ENCODE measurements at regions not wholly inside any gene's neighbourhood (a gene's known extent, or its start where the extent isn't known, plus 50 kb on each side); places are given as distances from the start of the nearest gene placed in this dataset.

- TF ChIP-seq MAZ (IDR thresholded peaks at IDR 0.05; ENCODE audit: borderline replicate concordance, low read depth, low read length) = no peak
Measured at GRCh38 chr2:133888621-133889219, 320.5 kb upstream of the NCKAP5 start (continued).

- Histone ChIP-seq H4K5ac (ENCODE audit: low read depth, low read length) (no peak overlapping the region), H3K27me3 (ENCODE audit: control insufficient read depth, insufficient read depth, low read length) (peaks cover 3% of the 10 kb centered on the region), H3K4me1 (ENCODE audit: control insufficient read depth, insufficient read depth, low read length) (peaks cover 10% of the 10 kb centered on the region), H4K8ac (ENCODE audit: low read depth in 2 of 2, low read length in 2 of 2) (no peak overlapping the region), H3K9ac (ENCODE audit: low read depth, low read length) (no peak overlapping the region), H2AK5ac (ENCODE audit: low read depth, low read length) (no peak overlapping the region), H2BK15ac (ENCODE audit: low read depth, low read length) (no peak overlapping the region), H3K9me3 (ENCODE audit: control insufficient read depth, insufficient read depth, low read length) (peaks cover 10% of the 10 kb centered on the region), H3K79me1 (ENCODE audit: low read depth in 1 of 2, low read length in 2 of 2) (no peaks in the 10 kb centered on the region), H3K4me2 (ENCODE audit: low read depth, low read length) (no peak overlapping the region), H3K18ac (ENCODE audit: low read depth, low read length) (no peak overlapping the region), H3K4ac (ENCODE audit: low read depth, low read length) (no peak overlapping the region), H2AFZ (replicated peaks; ENCODE audit: low read length, poor library complexity) (no peak overlapping the region), H2AK9ac (replicated peaks; ENCODE audit: low read depth, low read length, poor library complexity) (no peak overlapping the region), H2BK5ac (ENCODE audit: low read depth, low read length, poor library complexity, severe bottlenecking) (no peak overlapping the region), H3K14ac (replicated peaks; ENCODE audit: low read depth, low read length) (no peak overlapping the region), H3K56ac (ENCODE audit: extremely low read depth, insufficient read depth, low read length) (no peak overlapping the region), H3K23ac (ENCODE audit: low read depth, low read length) (no peak overlapping the region), H3K4me3 (ENCODE audit: insufficient read depth, low read depth, low read length) (no peak overlapping the region), H4K20me1 (ENCODE audit: insufficient read depth, low read length) (no peaks in the 10 kb centered on the region), H3K27ac (ENCODE audit: insufficient read depth, low read length) (no peak overlapping the region), H3K9me1 (ENCODE audit: insufficient read depth, low read length) (peaks cover 4% of the 10 kb centered on the region; the same call in 1 of the 2 replicates), H2BK20ac (ENCODE audit: low read depth, low read length) (no peak overlapping the region), H2BK120ac (ENCODE audit: low read depth, low read length) (no peak overlapping the region), H3K36me3 (ENCODE audit: control insufficient read depth, insufficient read depth, low read length) (no peaks in the 10 kb centered on the region), H4K91ac (ENCODE audit: insufficient read depth, low read depth, low read length) (no peak overlapping the region)
- BruUV-seq (replicated peaks) = no TSS peak
- in situ Hi-C loops (cut with MboI; ENCODE audit: low sequenced_read_pairs) = loop anchor here (10.0 to 25.0 kb wide), 4 partner anchors 222 to 1020 kb away; partner anchors contain the start of gene CCNT2
- no peak for ATAC-seq (ENCODE audit: low read depth)
- dilution Hi-C loops (cut with HindIII; ENCODE audit: low sequenced_read_pairs, unreplicated experiment) = no loop called here
- intact Hi-C loops (cut with micrococcal nuclease) = no loop called here
- ChIA-PET CTCF (no interaction called here), POLR2A (ENCODE audit: unreplicated experiment) (interaction anchor here (0.5 kb wide), 1 partner anchor 237 kb away, joined by 3 read pairs; no protein-coding TSS in a partner anchor)
- no peak for TF ChIP-seq CTCF (conservative IDR thresholded peaks at IDR 0.05; ENCODE audit: low read depth, low read length)
- no peak for TF ChIP-seq RCOR1 (IDR thresholded peaks at IDR 0.05; ENCODE audit: insufficient replicate concordance, low read length)
- TF ChIP-seq ELK1 (IDR thresholded peaks at IDR 0.05; ENCODE audit: borderline replicate concordance, low read depth, low read length) = no peak
- no peak for TF ChIP-seq FOS (IDR thresholded peaks at IDR 0.05; ENCODE audit: low read depth, low read length)
- no peak for TF ChIP-seq SMC3 (IDR thresholded peaks at IDR 0.05; ENCODE audit: low read depth, low read length)
- no peak for TF ChIP-seq RAD21 (IDR thresholded peaks at IDR 0.05; ENCODE audit: low read length)
- no peak for DNase-seq
- 86% methylated on average over 1 of the region's 8 CpGs; no CpG with 5 or more reads in 1 of the 2 experiments for WGBS, 2 experiments (ENCODE audit: extremely low coverage in 2 of 2, insufficient read length in 1 of 2)
Measured at GRCh38 chr2:133892352-133892913, 324.2 kb upstream of the NCKAP5 start.
